IMR-90 (cell line): ENCODE measurements at regions not wholly inside any gene's neighbourhood (a gene's known extent, or its start where the extent isn't known, plus 50 kb on each side); places are given as distances from the start of the nearest gene placed in this dataset.

Experiments
- ATAC-seq: fragments of 200-7000 bp; cut with Tn5 transposase; 2 replicates; pipeline ENCODE4 v1.9.1; 2020; ENCODE audit warnings: low read depth, mild to moderate bottlenecking, moderate library complexity
- BruUV-seq: library from RNA; stranded (reverse); fragments of 400-500 nt; replicated peaks from 2 replicates; lab custom pipeline; 2021; lab: Mats Ljungman, UMichigan
- CTCF ChIA-PET: fragments of 300-600 bp; formaldehyde crosslinking; extraction: SDS; loops from one replicate; lab custom pipeline; 2021; ENCODE audit warnings: antibody characterized with exemption; lab: Yijun Ruan, JAX
- POLR2A ChIA-PET: fragments of 300-600 bp; sonication (Branson Sonifier 250); formaldehyde crosslinking; loops from one replicate; lab custom pipeline; 2022; ENCODE audit warnings: antibody characterized with exemption; ENCODE audit not compliant: unreplicated experiment; lab: Charles Lee
- DNase-seq: peaks from one replicate; pipeline ENCODE4 v3.0.0; 2013
- H2AFZ ChIP-seq: replicated peaks from 2 replicates; pipeline ENCODE3; 2013; ENCODE audit warnings: low read length, mild to moderate bottlenecking; ENCODE audit not compliant: poor library complexity
- H2AK5ac ChIP-seq: 2 replicates; pipeline ENCODE4 v1.6.1; 2013; ENCODE audit warnings: low read depth, low read length, inconsistent platforms
- H2AK9ac ChIP-seq: replicated peaks from 2 replicates; pipeline ENCODE3; 2013; ENCODE audit warnings: mild to moderate bottlenecking, low read depth, low read length, moderate library complexity; ENCODE audit not compliant: poor library complexity
- H2BK120ac ChIP-seq: 2 replicates; pipeline ENCODE4 v1.6.1; 2013; ENCODE audit warnings: low read depth, low read length, inconsistent platforms
- H2BK15ac ChIP-seq: 3 replicates; pipeline ENCODE4 v1.6.1; 2013; ENCODE audit warnings: low read depth, low read length, inconsistent platforms
- H2BK20ac ChIP-seq: 2 replicates; pipeline ENCODE4 v1.6.1; 2013; ENCODE audit warnings: low read depth, mild to moderate bottlenecking, inconsistent platforms, low read length, moderate library complexity
- H2BK5ac ChIP-seq: 2 replicates; pipeline ENCODE4 v1.6.1; 2013; ENCODE audit warnings: mild to moderate bottlenecking, low read depth, low read length, inconsistent platforms; ENCODE audit not compliant: poor library complexity, severe bottlenecking
- H3K14ac ChIP-seq: replicated peaks from 2 replicates; pipeline ENCODE4 v1.6.1; 2013; ENCODE audit warnings: low read depth, low read length, inconsistent platforms
- H3K18ac ChIP-seq: 2 replicates; pipeline ENCODE4 v1.6.1; 2013; ENCODE audit warnings: low read depth, low read length, control low read depth
- H3K23ac ChIP-seq: 2 replicates; pipeline ENCODE4 v1.6.1; 2013; ENCODE audit warnings: low read depth, low read length, inconsistent platforms
- H3K27ac ChIP-seq: 2 replicates; pipeline ENCODE4 v1.5.1; 2013; ENCODE audit warnings: mild to moderate bottlenecking, control low read depth, low read length; ENCODE audit not compliant: insufficient read depth
- H3K27me3 ChIP-seq: 2 replicates; pipeline ENCODE4 v1.6.1; 2013; ENCODE audit warnings: low read length; ENCODE audit not compliant: control insufficient read depth, insufficient read depth
- H3K36me3 ChIP-seq: 2 replicates; pipeline ENCODE4 v1.6.1; 2013; ENCODE audit warnings: low read length, mixed read lengths; ENCODE audit not compliant: control insufficient read depth, insufficient read depth
- H3K4ac ChIP-seq: 2 replicates; pipeline ENCODE4 v1.6.1; 2013; ENCODE audit warnings: low read depth, low read length, inconsistent platforms
- H3K4me1 ChIP-seq: 2 replicates; pipeline ENCODE4 v1.6.1; 2013; ENCODE audit warnings: low read length, mixed read lengths; ENCODE audit not compliant: control insufficient read depth, insufficient read depth
- H3K4me2 ChIP-seq: 2 replicates; pipeline ENCODE4 v1.6.1; 2013; ENCODE audit warnings: low read depth, mild to moderate bottlenecking, control low read depth, low read length, moderate library complexity
- H3K4me3 ChIP-seq: 2 replicates; pipeline ENCODE4 v1.5.1; 2013; ENCODE audit warnings: low read depth, mild to moderate bottlenecking, control low read depth, low read length, moderate library complexity; ENCODE audit not compliant: insufficient read depth
- H3K56ac ChIP-seq: 2 replicates; pipeline ENCODE4 v1.6.1; 2013; ENCODE audit warnings: low read length, inconsistent platforms; ENCODE audit not compliant: insufficient read depth; ENCODE audit errors: extremely low read depth
- H3K79me1 ChIP-seq, 2 experiments: 2 replicates each; pipeline ENCODE4 v1.6.1; 2013; ENCODE audit warnings: low read length in 2 of 2, inconsistent platforms in 1 of 2, low read depth in 1 of 2
- H3K9ac ChIP-seq: 2 replicates; pipeline ENCODE4 v1.6.1; 2013; ENCODE audit warnings: low read depth, low read length, control low read depth
- H3K9me1 ChIP-seq: 2 replicates; pipeline ENCODE4 v1.6.1; 2013; ENCODE audit warnings: low read length, inconsistent platforms; ENCODE audit not compliant: insufficient read depth
- H3K9me3 ChIP-seq: 2 replicates; pipeline ENCODE4 v1.6.1; 2013; ENCODE audit warnings: low read length; ENCODE audit not compliant: control insufficient read depth, insufficient read depth
- H4K20me1 ChIP-seq: 2 replicates; pipeline ENCODE4 v1.6.1; 2013; ENCODE audit warnings: low read length, inconsistent platforms; ENCODE audit not compliant: insufficient read depth
- H4K5ac ChIP-seq: 2 replicates; pipeline ENCODE4 v1.6.1; 2013; ENCODE audit warnings: mild to moderate bottlenecking, low read depth, low read length, control low read depth
- H4K8ac ChIP-seq, 2 experiments: 2 replicates each; pipeline ENCODE4 v1.6.1; 2013; ENCODE audit warnings: low read depth in 2 of 2, low read length in 2 of 2, control low read depth in 1 of 2, inconsistent platforms in 1 of 2
- H4K91ac ChIP-seq: 2 replicates; pipeline ENCODE4 v1.6.1; 2013; ENCODE audit warnings: low read depth, low read length, inconsistent platforms; ENCODE audit not compliant: insufficient read depth
- CEBPB ChIP-seq: IDR thresholded peaks from 2 replicates; pipeline ENCODE4 v1.6.1; 2012; ENCODE audit warnings: low read depth, low read length, improper control_type of control experiment
- CTCF ChIP-seq: conservative IDR thresholded peaks from 2 replicates; pipeline ENCODE4 v1.5.1; 2012; ENCODE audit warnings: mild to moderate bottlenecking, low read depth, low read length, improper control_type of control experiment
- ELK1 ChIP-seq: fragments of 150-350 bp; IDR thresholded peaks from 2 replicates; pipeline ENCODE4 v1.6.1; 2016; ENCODE audit warnings: low read depth, mild to moderate bottlenecking, low read length, moderate library complexity, borderline replicate concordance
- FOS ChIP-seq: fragments of 150-350 bp; IDR thresholded peaks from 2 replicates; pipeline ENCODE4 v1.6.1; 2016; ENCODE audit warnings: low read depth, low read length
- MAZ ChIP-seq: IDR thresholded peaks from 2 replicates; pipeline ENCODE4 v1.6.1; 2012; ENCODE audit warnings: low read depth, mild to moderate bottlenecking, low read length, improper control_type of control experiment, moderate library complexity, borderline replicate concordance
- NFE2L2 ChIP-seq: fragments of 150-350 bp; IDR thresholded peaks from 2 replicates; pipeline ENCODE4 v1.6.1; 2016; ENCODE audit warnings: low read depth, mild to moderate bottlenecking, low read length
- POLR2A ChIP-seq: IDR thresholded peaks from 2 replicates; pipeline ENCODE4 v1.6.1; 2012; ENCODE audit warnings: mild to moderate bottlenecking, low read depth, low read length
- RAD21 ChIP-seq: IDR thresholded peaks from 2 replicates; pipeline ENCODE4 v1.6.1; 2012; ENCODE audit warnings: low read length, improper control_type of control experiment
- USF2 ChIP-seq: fragments of 150-350 bp; IDR thresholded peaks from 2 replicates; pipeline ENCODE4 v1.6.1; 2017; ENCODE audit warnings: mild to moderate bottlenecking, antibody characterized with exemption, low read length, low read depth
- WGBS, 2 experiments: methylation state at CpG; one replicate each; pipeline versions ENCODE4 v1.1.5 to v1.1.7; 2013; ENCODE audit warnings: missing lambda C conversion rate in 2 of 2; ENCODE audit not compliant: insufficient read length in 1 of 2; ENCODE audit errors: extremely low coverage in 2 of 2; 5-methylcytosine and 5-hydroxymethylcytosine counted together
- dilution Hi-C: fragments of 300-500 bp; cut with HindIII; formaldehyde crosslinking; loops from one replicate; pipeline ENCODE4 v1.14.3; 2018; ENCODE audit warnings: low sequenced_read_pairs; ENCODE audit not compliant: unreplicated experiment
- in situ Hi-C: fragments of 300-500 bp; cut with MboI; formaldehyde crosslinking; loops from 3 replicates; pipeline ENCODE4 v1.14.3; 2019; ENCODE audit warnings: low sequenced_read_pairs, inconsistent platforms, mixed read lengths
- intact Hi-C: fragments of 100-400 bp; cut with micrococcal nuclease; formaldehyde crosslinking; loops from 2 replicates; pipeline ENCODE4 v1.10.0; 2022

- H3K18ac ChIP-seq: no peak overlapping the region
- no peak for TF ChIP-seq USF2
- TF ChIP-seq ELK1: no peak
- TF ChIP-seq CTCF: no peak
- TF ChIP-seq FOS: no peak
- TF ChIP-seq NFE2L2: no peak
- no peak for TF ChIP-seq MAZ
- TF ChIP-seq CEBPB: no peak
- no peak for TF ChIP-seq POLR2A
- no peak for TF ChIP-seq RAD21
- no peak overlapping the region for H2BK20ac ChIP-seq
- H3K27ac ChIP-seq: no peak overlapping the region
- H2BK15ac ChIP-seq: no peak overlapping the region; the same call in 2 of the 3 replicates
- BruUV-seq: no TSS peak
- H4K8ac ChIP-seq: no peak overlapping the region; a peak in 1 of 4 replicates
- peak overlapping the region; percentile 77 for H2BK5ac ChIP-seq
- CTCF ChIA-PET: no interaction called here
- H3K14ac ChIP-seq: no peak overlapping the region
- ATAC-seq (no peak), DNase-seq (no peak)
- in situ Hi-C loops: no loop called here
- H2AK5ac ChIP-seq: no peak overlapping the region
- H3K4me1 ChIP-seq: peaks cover 2% of the 10 kb centered on the region
- no peaks in the 10 kb centered on the region for H3K36me3 ChIP-seq
- no peak overlapping the region for H4K91ac ChIP-seq
- H3K4ac ChIP-seq: no peak overlapping the region
- H3K79me1 ChIP-seq: no peaks in the 10 kb centered on the region
- H4K20me1 ChIP-seq: no peaks in the 10 kb centered on the region
- WGBS, 2 experiments: no CpG with 5 or more reads among the region's 2 CpGs
- dilution Hi-C loops: no loop called here
- H3K9ac ChIP-seq: no peak overlapping the region
- H2AK9ac ChIP-seq: no peak overlapping the region
- H3K4me3 ChIP-seq: no peak overlapping the region
- H3K9me1 ChIP-seq: peaks cover 7% of the 10 kb centered on the region
- no peak overlapping the region for H3K4me2 ChIP-seq
- no peaks in the 10 kb centered on the region for H3K27me3 ChIP-seq
- H3K56ac ChIP-seq: no peak overlapping the region
- H4K5ac ChIP-seq: no peak overlapping the region
- H2AFZ ChIP-seq: no peak overlapping the region
- H3K9me3 ChIP-seq: no peaks in the 10 kb centered on the region
- intact Hi-C loops: no loop called here
- H2BK120ac ChIP-seq: no peak overlapping the region
- no peak overlapping the region for H3K23ac ChIP-seq
- POLR2A ChIA-PET: no interaction called here
Measured at GRCh38 chr4:124428648-124429047, 283.9 kb downstream of the ANKRD50 start.
